NCI-H510A treated with DMSO at 0.1 percent for 48 hours (cell line): ENCODE measurements at regions not wholly inside any gene's neighbourhood (a gene's known extent, or its start where the extent isn't known, plus 50 kb on each side); places are given as distances from the start of the nearest gene placed in this dataset.

Source experiments
- DNase-seq: peaks from one replicate; lab custom pipeline; 2025; lab: John Stamatoyannopoulos, UW

DNA sequence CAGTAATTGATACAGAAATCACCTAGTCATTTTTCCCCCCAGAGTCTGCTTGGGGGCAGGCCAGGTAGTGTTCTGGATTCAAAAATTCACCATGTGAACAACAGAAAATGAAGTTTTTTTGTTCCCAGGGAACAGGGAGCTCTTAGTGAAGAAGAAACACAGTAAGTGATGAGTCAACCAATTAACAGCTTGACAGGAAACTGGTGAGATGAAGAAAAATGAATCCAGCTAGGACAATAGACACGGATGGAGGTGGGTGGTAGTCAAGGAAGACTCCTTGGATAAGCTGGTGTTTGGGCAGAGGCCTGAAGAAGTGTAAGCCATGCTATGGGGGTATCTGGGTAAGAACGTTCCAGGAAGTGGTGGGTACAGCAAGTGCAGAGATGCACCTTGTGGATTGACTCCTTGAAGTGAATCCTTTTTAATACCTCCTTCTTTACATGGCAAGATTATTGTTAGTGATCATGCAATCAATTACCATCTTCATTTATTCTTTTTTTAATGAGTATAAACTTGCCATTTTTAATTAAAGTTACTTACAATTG is 339.9 kb upstream of the RGMA start:
- no peak for DNase-seq

DNA sequence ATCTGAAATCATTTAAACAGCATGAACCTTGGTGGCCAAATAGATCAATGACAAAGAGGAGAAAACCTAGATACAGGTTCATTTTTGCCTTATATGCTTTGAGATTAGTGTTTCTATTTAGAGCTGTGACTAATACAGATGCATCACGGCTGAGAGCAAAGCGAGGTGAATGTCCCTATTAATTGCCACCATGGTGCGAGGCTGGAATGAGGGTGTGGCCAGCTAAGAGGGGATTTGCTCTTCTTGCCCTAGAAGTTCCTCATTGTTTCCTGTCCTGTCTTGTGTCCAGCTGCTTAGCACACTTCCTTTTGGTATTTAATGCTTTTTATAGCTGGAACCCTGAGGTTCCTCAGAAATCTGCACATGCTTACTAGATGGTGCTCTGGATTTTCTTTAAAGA is 339.1 kb upstream of the RGMA start:
- DNase-seq = no peak

- no peak for DNase-seq
Measured at GRCh38 chr15:93424131-93424530, 335.1 kb upstream of the RGMA start.

GRCh38 chr15:93422476-93422875 is 333.5 kb upstream of the RGMA start:
- no peak for DNase-seq

DNA sequence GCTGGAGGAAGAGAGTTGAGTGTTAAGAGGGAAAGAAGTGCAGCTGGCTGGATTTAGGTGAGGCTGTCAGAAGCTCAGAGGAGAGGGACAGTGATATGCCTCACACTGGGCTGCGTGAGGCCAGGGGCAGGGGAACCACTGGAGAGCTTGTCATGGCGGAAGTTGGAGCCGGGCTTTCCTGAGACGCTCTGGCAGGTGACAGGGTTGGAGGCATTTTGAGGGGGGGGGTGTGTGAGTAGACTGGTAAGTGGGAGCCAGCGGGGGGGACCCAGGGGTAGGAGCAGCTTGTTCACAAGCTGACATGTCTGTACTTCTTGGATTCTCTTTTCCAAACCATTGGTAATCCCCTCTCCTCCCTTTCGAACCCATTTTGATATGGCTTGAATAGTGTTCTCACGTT is 331.5 kb upstream of the RGMA start:
- DNase-seq = no peak

DNA sequence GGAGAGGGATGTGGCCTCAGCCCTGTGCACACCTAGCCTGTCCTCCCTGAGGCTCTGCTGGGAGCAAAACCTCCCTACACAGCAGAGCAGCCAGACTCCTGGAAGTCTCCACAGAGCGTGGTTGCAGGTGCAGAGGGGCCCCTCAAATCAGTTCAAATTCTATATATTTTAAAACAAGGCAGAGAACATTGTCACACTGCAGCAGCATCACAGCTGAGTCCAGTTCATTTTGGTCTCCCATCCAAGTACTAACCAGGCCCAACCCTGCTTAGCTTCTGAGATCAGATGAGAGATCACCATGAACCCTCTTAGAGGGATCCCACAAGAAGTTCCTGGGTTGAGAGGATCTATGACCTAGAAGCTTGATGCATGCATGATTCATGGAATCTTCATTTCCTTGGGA is 331.0 kb upstream of the RGMA start:
- no peak for DNase-seq

DNA sequence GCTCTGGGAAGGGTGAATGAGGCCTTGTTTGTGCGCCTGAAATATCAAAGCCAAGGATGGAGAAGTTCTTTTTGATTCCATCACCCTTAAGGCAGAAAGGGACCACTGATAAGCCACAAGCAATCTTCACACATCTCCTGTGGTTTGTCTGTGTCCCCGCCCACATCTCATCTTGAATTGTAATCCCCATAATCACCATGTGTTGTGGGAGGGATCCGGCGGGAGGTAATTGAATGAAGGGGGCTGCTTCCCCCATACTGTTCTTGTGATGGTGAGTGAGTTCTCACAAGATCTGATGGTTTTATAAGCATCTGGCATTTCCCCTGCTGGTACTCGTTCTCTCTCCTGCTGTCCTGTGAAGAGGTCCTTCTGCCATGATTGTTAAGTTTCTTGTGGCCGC is 329.6 kb upstream of the RGMA start:
- DNase-seq = no peak

- no peak for DNase-seq
Measured at GRCh38 chr15:93417631-93418030, 328.6 kb upstream of the RGMA start.

DNA sequence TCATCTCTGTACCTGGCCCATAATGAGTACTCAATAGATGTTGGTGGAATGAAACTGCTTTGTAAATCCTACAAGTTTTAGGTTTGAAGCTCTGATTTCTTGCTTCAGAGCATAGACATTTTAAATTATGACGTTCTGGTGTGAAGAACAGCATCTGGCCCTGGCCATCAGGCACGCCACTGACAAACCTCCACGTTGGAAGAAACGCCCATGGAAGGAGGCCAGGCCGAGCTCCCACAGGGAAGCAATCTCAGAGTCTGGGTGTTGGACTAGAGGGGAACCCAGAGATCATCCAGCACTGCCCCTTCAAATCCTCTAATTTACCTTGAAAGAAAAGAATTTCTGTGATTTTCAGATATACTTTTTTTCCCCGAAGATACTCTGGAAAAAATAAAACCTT is 328.1 kb upstream of the RGMA start:
- DNase-seq = no peak

DNA sequence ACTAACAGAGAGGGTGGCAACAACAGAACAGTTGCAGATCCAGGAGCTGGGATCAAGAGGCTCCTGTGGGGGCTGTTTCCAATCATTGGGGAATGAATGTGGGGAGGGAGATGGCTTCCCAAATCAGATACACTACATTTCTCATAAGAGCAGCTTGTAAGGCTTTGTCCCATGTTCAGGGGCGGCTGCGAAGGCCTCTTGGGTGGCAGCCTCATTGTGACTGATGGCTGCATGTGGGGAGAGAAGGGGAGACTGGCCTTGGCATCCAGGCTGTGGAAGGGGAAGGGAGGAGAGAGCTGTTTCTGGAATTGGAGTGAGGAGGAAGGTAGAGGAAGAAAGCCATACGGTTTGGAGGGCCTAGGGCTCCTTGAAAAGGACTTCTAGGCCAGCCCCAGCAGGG is 326.6 kb upstream of the RGMA start:
- no peak for DNase-seq

DNA sequence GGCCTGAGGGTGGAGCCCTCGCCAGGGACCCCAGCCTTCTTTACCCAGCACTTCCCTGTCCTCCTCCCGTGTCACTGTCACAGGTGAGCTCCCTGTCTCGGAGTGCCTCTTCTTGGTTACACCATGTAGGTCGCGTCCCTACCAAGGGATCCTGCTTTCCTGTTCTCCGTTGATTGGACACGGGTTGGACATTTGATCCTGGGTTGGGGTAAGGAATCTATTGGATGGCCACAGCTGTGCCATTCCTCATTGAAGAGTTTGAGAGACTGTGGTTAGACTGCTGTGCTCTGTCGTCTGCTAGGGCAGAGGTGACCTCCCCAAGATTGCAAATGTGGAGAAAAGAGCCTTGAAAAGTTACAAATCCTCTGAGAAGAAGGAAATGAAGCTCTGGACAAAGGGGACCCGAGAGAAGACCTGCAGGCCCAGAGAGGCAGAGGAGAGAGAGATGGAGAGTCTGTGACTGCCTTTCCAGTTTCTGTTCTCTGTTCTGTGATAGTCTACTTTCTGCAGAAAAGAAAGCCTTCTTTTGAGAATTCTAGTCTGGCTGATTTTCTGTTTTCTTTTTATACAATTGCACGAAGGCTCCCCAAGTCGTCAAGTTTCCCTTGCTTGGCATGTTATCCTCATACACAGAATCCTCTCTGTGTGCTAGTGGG is 325.7 kb upstream of the RGMA start:
- DNase-seq = no peak

DNA sequence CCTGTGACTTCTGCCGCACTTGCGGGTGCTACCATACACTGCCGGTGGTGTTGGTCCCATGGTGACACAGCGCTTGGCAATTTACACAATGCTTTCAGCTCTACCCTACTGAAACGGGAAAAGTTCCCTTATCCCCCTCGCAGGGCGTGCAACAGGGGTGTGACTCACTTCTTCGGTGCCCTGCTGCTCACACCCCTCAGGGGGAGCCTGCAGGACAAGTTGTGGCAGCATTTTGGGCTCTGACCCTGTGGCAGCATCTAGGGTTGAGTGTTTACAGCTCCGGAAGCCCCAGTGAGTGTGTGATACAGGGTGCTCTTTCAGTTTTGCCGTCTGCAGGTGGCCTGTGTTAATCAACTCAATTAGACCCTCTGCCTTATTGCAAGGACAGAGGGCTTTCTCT is 324.7 kb upstream of the RGMA start:
- no peak for DNase-seq

GRCh38 chr15:93399121-93399520 is 310.1 kb upstream of the RGMA start:
- no peak for DNase-seq

GRCh38 chr15:93389211-93389610 is 300.2 kb upstream of the RGMA start:
- DNase-seq = no peak

DNA sequence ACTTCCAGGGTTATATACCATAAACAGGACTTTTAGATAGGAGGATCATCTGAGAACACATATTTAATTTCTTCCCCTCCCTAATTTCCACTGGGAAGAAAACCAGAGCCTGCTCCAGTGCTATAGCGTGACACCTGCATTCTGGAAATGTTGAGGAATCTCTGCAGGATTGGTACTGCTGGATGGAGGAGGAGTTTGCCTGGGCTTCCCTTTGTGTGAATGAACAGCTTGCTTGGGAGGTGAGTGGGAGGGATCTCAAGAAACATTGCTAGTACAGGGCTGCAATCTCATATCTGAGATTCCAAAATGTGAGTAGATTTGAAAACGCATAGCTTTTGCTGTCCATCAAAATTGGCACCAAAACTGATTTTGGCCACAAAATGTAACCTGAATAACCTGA is 295.9 kb upstream of the RGMA start:
- no peak for DNase-seq

- peak; percentile 26 for DNase-seq
Measured at GRCh38 chr15:93382200-93382820, 293.3 kb upstream of the RGMA start.

- no peak for DNase-seq
Measured at GRCh38 chr15:93378558-93378957, 289.5 kb upstream of the RGMA start.

- DNase-seq = no peak
Measured at GRCh38 chr15:93372865-93373223, 283.8 kb upstream of the RGMA start.

- peak; percentile 44 for DNase-seq
Measured at GRCh38 chr15:93372208-93372864, 283.3 kb upstream of the RGMA start.

DNA sequence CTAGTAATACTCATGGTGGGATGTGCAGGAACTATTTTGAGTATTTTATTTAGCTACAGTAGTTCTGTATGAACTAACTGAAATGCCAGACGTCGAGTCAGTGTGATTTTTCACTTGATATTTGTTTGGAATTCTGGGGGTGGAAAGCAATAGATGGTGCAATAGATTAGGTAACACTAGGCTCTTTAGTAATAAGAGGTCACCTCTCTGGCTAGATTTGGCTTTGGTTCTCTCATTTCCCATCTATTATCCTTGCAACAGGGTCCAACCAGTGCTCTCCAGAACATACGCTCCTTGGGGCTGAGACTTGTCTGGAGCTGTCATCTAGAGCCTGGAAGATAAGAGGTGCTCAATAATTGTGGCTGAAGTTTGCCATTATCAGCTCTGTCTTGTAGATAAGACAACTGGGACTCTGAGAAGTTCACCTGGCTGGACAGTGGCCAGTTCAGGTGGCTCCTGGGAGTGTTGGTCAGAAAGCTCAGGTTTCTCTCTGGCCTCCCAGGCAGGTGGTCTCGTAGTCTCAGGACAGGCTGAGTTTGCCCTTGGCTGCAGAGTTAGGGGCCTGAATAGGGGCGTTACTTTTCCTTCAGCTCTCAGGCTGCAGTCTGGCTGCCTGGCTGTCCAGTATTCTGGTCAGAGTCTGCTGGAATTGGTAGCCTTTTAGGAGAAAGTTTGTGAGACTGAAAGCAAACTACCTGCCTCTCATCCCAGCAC is 277.5 kb upstream of the RGMA start:
- no peak for DNase-seq

- no peak for DNase-seq
Measured at GRCh38 chr15:93362821-93363220, 273.8 kb upstream of the RGMA start.

DNA sequence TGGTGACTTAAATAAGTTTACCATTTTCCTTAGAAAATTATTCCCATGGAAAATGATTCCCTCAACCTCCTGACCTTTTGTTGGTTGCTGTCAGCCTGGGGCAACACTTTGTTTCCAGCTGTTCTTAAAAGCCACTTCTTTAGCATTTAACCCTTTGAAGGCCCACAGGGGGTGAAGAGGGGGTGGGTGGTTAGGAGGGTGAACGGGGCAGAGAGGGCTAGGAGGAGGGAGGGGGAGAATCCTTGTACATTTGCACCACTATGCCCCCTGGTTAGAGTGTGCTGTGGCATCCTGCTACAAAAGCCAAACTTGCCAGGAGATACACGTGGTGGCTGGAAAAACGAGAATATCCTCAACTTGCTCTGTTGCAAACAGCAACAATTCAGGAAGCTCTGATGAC is 273.2 kb upstream of the RGMA start:
- no peak for DNase-seq

DNA sequence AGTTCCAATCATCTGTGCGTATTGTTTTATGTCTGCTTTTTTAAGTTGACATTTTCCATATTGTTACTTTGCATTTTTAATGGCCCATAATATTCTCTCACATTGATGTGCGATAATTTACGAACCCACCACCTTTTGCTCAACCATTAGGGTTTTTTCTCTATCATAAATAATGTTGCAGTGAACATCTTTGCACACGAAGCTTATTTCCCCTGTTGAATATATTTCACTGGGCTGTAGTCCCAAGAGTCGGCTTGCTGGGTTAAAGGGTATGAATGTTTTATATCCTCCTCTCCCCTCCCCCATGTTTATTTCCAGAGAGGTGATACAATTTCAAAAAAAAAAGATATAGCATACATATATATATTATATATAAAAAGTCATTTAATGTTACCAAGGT is 272.7 kb upstream of the RGMA start:
- no peak for DNase-seq
